CD4-positive, CD25-positive, alpha-beta regulatory T cell (primary cell): ENCODE measurements at regions not wholly inside any gene's neighbourhood (a gene's known extent, or its start where the extent isn't known, plus 50 kb on each side); places are given as distances from the start of the nearest gene placed in this dataset.

Experiments
- ATAC-seq, 2 donors: fragments of 150-1000 bp; cut with Tn5 transposase; one replicate each; pipeline ENCODE4 v1.10.0; 2021; ENCODE audit warnings: low read depth in 2 of 2, moderate number of reproducible peaks in 2 of 2, moderate library complexity in 1 of 2
- DNase-seq, 3 donors: peaks; one replicate each; pipeline versions ENCODE4 v3.0.0 to v3.0.0-alpha.2; 2012 to 2022; ENCODE audit warnings: mixed read lengths in 1 of 3
- H3K27ac ChIP-seq: one replicate; pipeline ENCODE4 v1.7.0; 2013; ENCODE audit warnings: mild to moderate bottlenecking, low read length; ENCODE audit not compliant: insufficient read depth, poor library complexity, severe bottlenecking
- H3K27me3 ChIP-seq: one replicate; pipeline ENCODE4 v1.7.0; 2013; ENCODE audit warnings: low read length; ENCODE audit not compliant: control insufficient read depth, insufficient read depth
- H3K36me3 ChIP-seq: one replicate; pipeline ENCODE4 v1.7.0; 2013; ENCODE audit warnings: mild to moderate bottlenecking, low read length, moderate library complexity; ENCODE audit not compliant: control insufficient read depth, insufficient read depth
- H3K4me1 ChIP-seq: 2 replicates; pipeline ENCODE4 v1.7.0; 2013; ENCODE audit warnings: mild to moderate bottlenecking, low read length; ENCODE audit not compliant: insufficient read depth, control insufficient read depth, poor library complexity, severe bottlenecking
- H3K4me3 ChIP-seq: one replicate; pipeline ENCODE4 v1.7.0; 2013; ENCODE audit warnings: low read depth, mild to moderate bottlenecking, low read length, moderate library complexity
- H3K9me3 ChIP-seq, 2 experiments: 1 replicate in 1 of 2; 2 replicates in 1 of 2; pipeline ENCODE4 v1.7.0; 2013; ENCODE audit warnings: low read length in 2 of 2, mild to moderate bottlenecking in 1 of 2, moderate library complexity in 1 of 2; ENCODE audit not compliant: control insufficient read depth in 2 of 2
- H3K27ac Mint-ChIP-seq, 3 donors: one replicate each; pipeline ENCODE4 v1.8.0; 2020 to 2022; ENCODE audit warnings: mild to moderate bottlenecking in 3 of 3, mixed read lengths in 3 of 3, moderate library complexity in 2 of 3
- H3K27me3 Mint-ChIP-seq: one replicate; pipeline ENCODE4 v1.8.0; 2022; ENCODE audit warnings: mild to moderate bottlenecking, mixed read lengths
- H3K36me3 Mint-ChIP-seq: one replicate; pipeline ENCODE4 v1.8.0; 2020; ENCODE audit warnings: mixed read lengths
- H3K4me1 Mint-ChIP-seq, 4 donors: one replicate each; pipeline ENCODE4 v1.8.0; 2020 to 2022; ENCODE audit warnings: mixed read lengths in 4 of 4, mild to moderate bottlenecking in 1 of 4
- H3K4me3 Mint-ChIP-seq, 4 donors: one replicate each; pipeline ENCODE4 v1.8.0; 2020 to 2022; ENCODE audit warnings: mild to moderate bottlenecking in 4 of 4, mixed read lengths in 4 of 4, moderate library complexity in 3 of 4
- H3K9me3 Mint-ChIP-seq, 7 donors: one replicate each; pipeline ENCODE4 v1.8.0; 2020 to 2022; ENCODE audit warnings: mixed read lengths in 7 of 7, mild to moderate bottlenecking in 3 of 7, moderate library complexity in 2 of 7

GRCh38 chr21:16594191-16594590 lies 864.4 kb downstream of the USP25 start:
- Mint-ChIP-seq H3K27ac (no peak overlapping the region), H3K9me3 (peaks cover 0 to 11% (median 5%) of the 10 kb centered on the region in 7 donors), H3K36me3 (no peaks in the 10 kb centered on the region), H3K4me3 (no peak overlapping the region), H3K27me3 (no peaks in the 10 kb centered on the region), H3K4me1 (no peaks in the 10 kb centered on the region)
- Histone ChIP-seq H3K27ac (no peak overlapping the region), H3K9me3 (peaks cover 0 to 3% of the 10 kb centered on the region in 2 experiments), H3K36me3 (no peaks in the 10 kb centered on the region), H3K27me3 (no peaks in the 10 kb centered on the region), H3K4me3 (no peak overlapping the region), H3K4me1 (no peaks in the 10 kb centered on the region)
- ATAC-seq (no peak), DNase-seq (no peak)

- Mint-ChIP-seq H3K27ac (no peak overlapping the region), H3K36me3 (no peaks in the 10 kb centered on the region), H3K9me3 (peaks cover 2 to 22% (median 4%) of the 10 kb centered on the region in 7 donors), H3K4me1 (no peaks in the 10 kb centered on the region), H3K4me3 (no peak overlapping the region), H3K27me3 (no peaks in the 10 kb centered on the region)
- Histone ChIP-seq H3K4me3 (no peak overlapping the region), H3K27me3 (no peaks in the 10 kb centered on the region), H3K36me3 (no peaks in the 10 kb centered on the region), H3K9me3 (peaks cover 0 to 3% of the 10 kb centered on the region in 2 experiments), H3K27ac (no peak overlapping the region), H3K4me1 (no peaks in the 10 kb centered on the region)
- DNase-seq (no peak), ATAC-seq (no peak)
Observed at GRCh38 chr21:16596369-16596768, 866.6 kb downstream of the USP25 start.

- Histone ChIP-seq H3K4me3 (no peak overlapping the region), H3K27ac (no peak overlapping the region), H3K36me3 (no peaks in the 10 kb centered on the region), H3K27me3 (no peaks in the 10 kb centered on the region), H3K4me1 (no peaks in the 10 kb centered on the region), H3K9me3 (peaks cover 0 to 3% of the 10 kb centered on the region in 2 experiments)
- Mint-ChIP-seq H3K9me3 (peaks cover 1 to 27% (median 6%) of the 10 kb centered on the region in 7 donors), H3K27me3 (no peaks in the 10 kb centered on the region), H3K4me3 (no peak overlapping the region), H3K27ac (no peak overlapping the region), H3K4me1 (no peaks in the 10 kb centered on the region), H3K36me3 (no peaks in the 10 kb centered on the region)
- DNase-seq: no peak
- no peak for ATAC-seq
Observed at GRCh38 chr21:16597753-16598152, 868.0 kb downstream of the USP25 start.

GRCh38 chr21:16605597-16605996 lies 875.8 kb downstream of the USP25 start:
- H3K4me1 ChIP-seq: no peaks in the 10 kb centered on the region
- ATAC-seq: no peak
- H3K4me1 Mint-ChIP-seq: no peaks in the 10 kb centered on the region
- H3K9me3 Mint-ChIP-seq: peaks cover 1 to 21% (median 11%) of the 10 kb centered on the region in 7 donors
- H3K27me3 ChIP-seq: no peaks in the 10 kb centered on the region
- peaks cover 0 to 5% of the 10 kb centered on the region in 2 experiments for H3K9me3 ChIP-seq
- H3K36me3 ChIP-seq: no peaks in the 10 kb centered on the region
- H3K27me3 Mint-ChIP-seq: no peaks in the 10 kb centered on the region
- H3K27ac Mint-ChIP-seq: no peak overlapping the region
- no peak overlapping the region for H3K4me3 ChIP-seq
- no peak overlapping the region for H3K27ac ChIP-seq
- DNase-seq: no peak
- H3K36me3 Mint-ChIP-seq: no peaks in the 10 kb centered on the region
- H3K4me3 Mint-ChIP-seq: no peak overlapping the region

GRCh38 chr21:16606271-16606670 lies 876.5 kb downstream of the USP25 start:
- Histone ChIP-seq H3K4me3 (no peak overlapping the region), H3K27me3 (no peaks in the 10 kb centered on the region), H3K4me1 (no peaks in the 10 kb centered on the region), H3K27ac (no peak overlapping the region), H3K9me3 (peaks cover 0 to 5% of the 10 kb centered on the region in 2 experiments), H3K36me3 (no peaks in the 10 kb centered on the region)
- no peaks in the 10 kb centered on the region for H3K27me3 Mint-ChIP-seq
- H3K4me3 Mint-ChIP-seq: no peak overlapping the region
- H3K36me3 Mint-ChIP-seq: no peaks in the 10 kb centered on the region
- no peak overlapping the region for H3K27ac Mint-ChIP-seq
- H3K9me3 Mint-ChIP-seq: peaks cover 1 to 20% (median 9%) of the 10 kb centered on the region in 7 donors
- ATAC-seq (no peak), DNase-seq (no peak)
- no peaks in the 10 kb centered on the region for H3K4me1 Mint-ChIP-seq

GRCh38 chr21:16608209-16608830 lies 878.5 kb downstream of the USP25 start:
- Mint-ChIP-seq H3K9me3 (peaks cover 0 to 22% (median 9%) of the 10 kb centered on the region in 7 donors), H3K4me1 (no peaks in the 10 kb centered on the region), H3K27ac (no peak overlapping the region), H3K36me3 (no peaks in the 10 kb centered on the region), H3K4me3 (no peak overlapping the region), H3K27me3 (no peaks in the 10 kb centered on the region)
- no peak for DNase-seq
- ATAC-seq: no peak
- H3K27ac ChIP-seq: no peak overlapping the region
- no peaks in the 10 kb centered on the region for H3K36me3 ChIP-seq
- peaks cover 0 to 8% of the 10 kb centered on the region in 2 experiments for H3K9me3 ChIP-seq
- no peak overlapping the region for H3K4me3 ChIP-seq
- no peaks in the 10 kb centered on the region for H3K4me1 ChIP-seq
- H3K27me3 ChIP-seq: no peaks in the 10 kb centered on the region

- Histone ChIP-seq H3K4me3 (no peak overlapping the region), H3K9me3 (no peaks in the 10 kb centered on the region), H3K27me3 (no peaks in the 10 kb centered on the region), H3K36me3 (no peaks in the 10 kb centered on the region), H3K27ac (no peak overlapping the region), H3K4me1 (no peaks in the 10 kb centered on the region)
- no peak overlapping the region for H3K27ac Mint-ChIP-seq
- DNase-seq (no peak), ATAC-seq (no peak)
- H3K27me3 Mint-ChIP-seq: no peaks in the 10 kb centered on the region
- no peaks in the 10 kb centered on the region for H3K36me3 Mint-ChIP-seq
- H3K9me3 Mint-ChIP-seq: peaks cover 1 to 18% (median 6%) of the 10 kb centered on the region in 7 donors
- H3K4me3 Mint-ChIP-seq: no peak overlapping the region
- H3K4me1 Mint-ChIP-seq: no peaks in the 10 kb centered on the region
Observed at GRCh38 chr21:16619281-16619680, 889.5 kb downstream of the USP25 start.

GRCh38 chr21:16620786-16621320 lies 891.1 kb downstream of the USP25 start:
- DNase-seq: no peak
- H3K9me3 ChIP-seq: no peaks in the 10 kb centered on the region
- H3K4me3 Mint-ChIP-seq: no peak overlapping the region
- no peak overlapping the region for H3K27ac ChIP-seq
- no peak overlapping the region for H3K27ac Mint-ChIP-seq
- no peak for ATAC-seq
- no peaks in the 10 kb centered on the region for H3K27me3 ChIP-seq
- H3K4me1 ChIP-seq: no peaks in the 10 kb centered on the region
- no peaks in the 10 kb centered on the region for H3K36me3 Mint-ChIP-seq
- H3K27me3 Mint-ChIP-seq: no peaks in the 10 kb centered on the region
- no peaks in the 10 kb centered on the region for H3K36me3 ChIP-seq
- no peaks in the 10 kb centered on the region for H3K4me1 Mint-ChIP-seq
- H3K4me3 ChIP-seq: no peak overlapping the region
- peaks cover 1 to 18% (median 6%) of the 10 kb centered on the region in 7 donors for H3K9me3 Mint-ChIP-seq
